LNCaP clone FGC (cell line): ENCODE measurements at regions not wholly inside any gene's neighbourhood (a gene's known extent, or its start where the extent isn't known, plus 50 kb on each side); places are given as distances from the start of the nearest gene placed in this dataset.

Experiments
- DNase-seq: peaks from one replicate; pipeline ENCODE4 v3.0.0-alpha.2; 2011; ENCODE audit warnings: low read depth
- H3K4me3 ChIP-seq: 2 replicates; pipeline ENCODE4 v1.5.1; 2011; ENCODE audit warnings: mild to moderate bottlenecking, low read depth, low read length, control low read depth
- CTCF ChIP-seq: IDR thresholded peaks from 2 replicates; pipeline ENCODE4 v1.5.1; 2012; ENCODE audit warnings: mild to moderate bottlenecking; ENCODE audit not compliant: control insufficient read depth, insufficient read depth; ENCODE audit errors: extremely low read depth

- no peak overlapping the region for H3K4me3 ChIP-seq
- no peak for TF ChIP-seq CTCF
- DNase-seq, result no peak
Measured at GRCh38 chr4:100130964-100131363, 59.3 kb downstream of the DDIT4L start.

- no peak for TF ChIP-seq CTCF
- no peak for DNase-seq
- H3K4me3 ChIP-seq, result no peak overlapping the region
Measured at GRCh38 chr4:100130491-100130890, 59.8 kb downstream of the DDIT4L start.

- DNase-seq, result no peak
- no peak for TF ChIP-seq CTCF
Measured at GRCh38 chr4:100129774-100130173, 60.5 kb downstream of the DDIT4L start.

GRCh38 chr4:100128338-100128737 lies 61.9 kb downstream of the DDIT4L start:
- no peak for DNase-seq
- TF ChIP-seq CTCF, result no peak

More at GRCh38 chr4:100129774-100130173, 60.5 kb downstream of the DDIT4L start:
- no peak overlapping the region for H3K4me3 ChIP-seq

GRCh38 chr4:100124715-100125114 lies 65.6 kb downstream of the DDIT4L start:
- H3K4me3 ChIP-seq, result no peak overlapping the region
- TF ChIP-seq CTCF, result no peak
- no peak for DNase-seq

More at GRCh38 chr4:100128338-100128737, 61.9 kb downstream of the DDIT4L start:
- no peak overlapping the region for H3K4me3 ChIP-seq

- H3K4me3 ChIP-seq, result no peak overlapping the region
- no peak for DNase-seq
- no peak for TF ChIP-seq CTCF
Measured at GRCh38 chr4:100118181-100118580, 72.1 kb downstream of the DDIT4L start.

GRCh38 chr4:100117750-100118149 lies 72.5 kb downstream of the DDIT4L start:
- DNase-seq, result no peak
- TF ChIP-seq CTCF, result no peak
- no peak overlapping the region for H3K4me3 ChIP-seq
